ENCODE measurements at regions not wholly inside any gene's neighbourhood (a gene's known extent, or its start where the extent isn't known, plus 50 kb on each side); places are given as distances from the start of the nearest gene placed in this dataset.

DNA sequence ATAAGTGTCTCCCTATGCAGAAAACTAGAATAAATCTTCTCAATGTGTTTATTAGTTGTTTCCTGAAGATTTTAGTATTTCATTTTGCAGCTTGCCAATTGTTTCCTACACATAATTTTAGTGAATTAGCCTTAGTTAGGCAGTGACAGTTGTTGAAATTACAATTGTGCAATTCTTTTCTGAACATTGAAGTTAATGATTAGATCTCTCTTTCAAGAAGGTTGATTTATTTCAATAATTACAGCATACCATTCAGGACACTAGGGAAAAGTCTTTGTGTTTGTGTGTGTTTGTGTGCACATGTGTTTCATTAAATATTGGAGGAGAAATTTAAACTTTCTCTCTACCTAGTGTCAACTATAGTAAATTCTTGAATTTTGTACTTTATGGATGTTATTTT, 199.6 kb upstream of the MPDZ start:
- POLR2A ChIA-PET = no interaction called here

DNA sequence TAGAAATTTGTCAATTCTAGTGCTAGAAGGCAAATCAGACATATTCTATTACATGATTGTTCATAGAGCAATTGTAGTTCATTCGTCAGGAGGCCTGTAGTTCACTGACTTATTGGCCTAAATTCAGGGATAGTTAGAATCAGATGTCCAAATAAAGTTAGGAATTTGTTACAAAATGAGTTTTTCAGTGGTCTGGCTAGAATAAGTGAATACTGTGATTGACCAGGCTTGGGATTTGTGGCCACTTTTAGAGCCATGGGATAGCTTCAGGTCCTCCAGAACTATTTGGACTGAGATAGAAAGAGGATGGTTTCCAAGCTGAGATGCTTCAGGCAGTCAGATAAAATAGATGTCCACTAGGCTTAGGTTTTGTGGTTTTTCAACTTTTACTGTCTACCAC, 199.1 kb upstream of the MPDZ start:
- Histone ChIP-seq H3K9me3 (ENCODE audit: control insufficient read depth, insufficient read depth, low read depth, low read length) (no peaks in the 10 kb centered on the region), H3K27ac (ENCODE audit: low read length) (no peak overlapping the region), H3K36me3 (ENCODE audit: control insufficient read depth, insufficient read depth, low read length) (no peaks in the 10 kb centered on the region), H3K4me1 (ENCODE audit: control insufficient read depth, insufficient read depth, low read length) (no peaks in the 10 kb centered on the region), H3K4me3 (ENCODE audit: low read depth in 2 of 2, low read length in 2 of 2) (no peak overlapping the region), H3K27me3 (ENCODE audit: control insufficient read depth, insufficient read depth, low read length) (no peaks in the 10 kb centered on the region)
- ChIA-PET CTCF (no interaction called here), POLR2A (no interaction called here)
- TF ChIP-seq, protein P1, sequence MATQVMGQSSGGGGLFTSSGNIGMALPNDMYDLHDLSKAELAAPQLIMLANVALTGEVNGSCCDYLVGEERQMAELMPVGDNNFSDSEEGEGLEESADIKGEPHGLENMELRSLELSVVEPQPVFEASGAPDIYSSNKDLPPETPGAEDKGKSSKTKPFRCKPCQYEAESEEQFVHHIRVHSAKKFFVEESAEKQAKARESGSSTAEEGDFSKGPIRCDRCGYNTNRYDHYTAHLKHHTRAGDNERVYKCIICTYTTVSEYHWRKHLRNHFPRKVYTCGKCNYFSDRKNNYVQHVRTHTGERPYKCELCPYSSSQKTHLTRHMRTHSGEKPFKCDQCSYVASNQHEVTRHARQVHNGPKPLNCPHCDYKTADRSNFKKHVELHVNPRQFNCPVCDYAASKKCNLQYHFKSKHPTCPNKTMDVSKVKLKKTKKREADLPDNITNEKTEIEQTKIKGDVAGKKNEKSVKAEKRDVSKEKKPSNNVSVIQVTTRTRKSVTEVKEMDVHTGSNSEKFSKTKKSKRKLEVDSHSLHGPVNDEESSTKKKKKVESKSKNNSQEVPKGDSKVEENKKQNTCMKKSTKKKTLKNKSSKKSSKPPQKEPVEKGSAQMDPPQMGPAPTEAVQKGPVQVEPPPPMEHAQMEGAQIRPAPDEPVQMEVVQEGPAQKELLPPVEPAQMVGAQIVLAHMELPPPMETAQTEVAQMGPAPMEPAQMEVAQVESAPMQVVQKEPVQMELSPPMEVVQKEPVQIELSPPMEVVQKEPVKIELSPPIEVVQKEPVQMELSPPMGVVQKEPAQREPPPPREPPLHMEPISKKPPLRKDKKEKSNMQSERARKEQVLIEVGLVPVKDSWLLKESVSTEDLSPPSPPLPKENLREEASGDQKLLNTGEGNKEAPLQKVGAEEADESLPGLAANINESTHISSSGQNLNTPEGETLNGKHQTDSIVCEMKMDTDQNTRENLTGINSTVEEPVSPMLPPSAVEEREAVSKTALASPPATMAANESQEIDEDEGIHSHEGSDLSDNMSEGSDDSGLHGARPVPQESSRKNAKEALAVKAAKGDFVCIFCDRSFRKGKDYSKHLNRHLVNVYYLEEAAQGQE (IDR thresholded peaks at IDR 0.05; ENCODE audit: insufficient read depth in 1 of 2, low read depth in 2 of 2, low read length in 1 of 2) = no peak
- TF ChIP-seq SIN3A (IDR thresholded peaks at IDR 0.05; ENCODE audit: borderline replicate concordance, insufficient read depth, low read depth, low read length) = no peak
- no peak for TF ChIP-seq TCF7L2 (IDR thresholded peaks at IDR 0.05; ENCODE audit: low read depth, low read length)
- no peak for TF ChIP-seq POLR2AphosphoS5 (IDR thresholded peaks at IDR 0.05; ENCODE audit: low read depth, low read length)
- TF ChIP-seq, protein P2, sequence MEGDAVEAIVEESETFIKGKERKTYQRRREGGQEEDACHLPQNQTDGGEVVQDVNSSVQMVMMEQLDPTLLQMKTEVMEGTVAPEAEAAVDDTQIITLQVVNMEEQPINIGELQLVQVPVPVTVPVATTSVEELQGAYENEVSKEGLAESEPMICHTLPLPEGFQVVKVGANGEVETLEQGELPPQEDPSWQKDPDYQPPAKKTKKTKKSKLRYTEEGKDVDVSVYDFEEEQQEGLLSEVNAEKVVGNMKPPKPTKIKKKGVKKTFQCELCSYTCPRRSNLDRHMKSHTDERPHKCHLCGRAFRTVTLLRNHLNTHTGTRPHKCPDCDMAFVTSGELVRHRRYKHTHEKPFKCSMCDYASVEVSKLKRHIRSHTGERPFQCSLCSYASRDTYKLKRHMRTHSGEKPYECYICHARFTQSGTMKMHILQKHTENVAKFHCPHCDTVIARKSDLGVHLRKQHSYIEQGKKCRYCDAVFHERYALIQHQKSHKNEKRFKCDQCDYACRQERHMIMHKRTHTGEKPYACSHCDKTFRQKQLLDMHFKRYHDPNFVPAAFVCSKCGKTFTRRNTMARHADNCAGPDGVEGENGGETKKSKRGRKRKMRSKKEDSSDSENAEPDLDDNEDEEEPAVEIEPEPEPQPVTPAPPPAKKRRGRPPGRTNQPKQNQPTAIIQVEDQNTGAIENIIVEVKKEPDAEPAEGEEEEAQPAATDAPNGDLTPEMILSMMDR (IDR thresholded peaks at IDR 0.05) = no peak
- no peak for ATAC-seq
- no TSS peak for BruUV-seq (replicated peaks)
- no peak for DNase-seq (ENCODE audit: low read depth, low spot score)
- in situ Hi-C loops (cut with HindIII; ENCODE audit: low pct_unique_long_range_greater_than_20kb, low sequenced_read_pairs) = no loop called here
- intact Hi-C loops (cut with micrococcal nuclease; ENCODE audit: unreplicated experiment) = no loop called here

More for the DNA sequence above, 199.6 kb upstream of the MPDZ start:
- ATAC-seq = no peak
- TF ChIP-seq, protein P2 (IDR thresholded peaks at IDR 0.05) = no peak
- TF ChIP-seq, protein P1 (IDR thresholded peaks at IDR 0.05; ENCODE audit: insufficient read depth in 1 of 2, low read depth in 2 of 2, low read length in 1 of 2) = no peak
- no peak for TF ChIP-seq POLR2AphosphoS5 (IDR thresholded peaks at IDR 0.05; ENCODE audit: low read depth, low read length)
- TF ChIP-seq TCF7L2 (IDR thresholded peaks at IDR 0.05; ENCODE audit: low read depth, low read length) = no peak
- TF ChIP-seq SIN3A (IDR thresholded peaks at IDR 0.05; ENCODE audit: borderline replicate concordance, insufficient read depth, low read depth, low read length) = no peak
- Histone ChIP-seq H3K36me3 (ENCODE audit: control insufficient read depth, insufficient read depth, low read length) (no peaks in the 10 kb centered on the region), H3K27me3 (ENCODE audit: control insufficient read depth, insufficient read depth, low read length) (no peaks in the 10 kb centered on the region), H3K27ac (ENCODE audit: low read length) (no peak overlapping the region), H3K9me3 (ENCODE audit: control insufficient read depth, insufficient read depth, low read depth, low read length) (no peaks in the 10 kb centered on the region), H3K4me1 (ENCODE audit: control insufficient read depth, insufficient read depth, low read length) (no peaks in the 10 kb centered on the region), H3K4me3 (ENCODE audit: low read depth in 2 of 2, low read length in 2 of 2) (no peak overlapping the region)
- no TSS peak for BruUV-seq (replicated peaks)
- CTCF ChIA-PET = no interaction called here
- in situ Hi-C loops (cut with HindIII; ENCODE audit: low pct_unique_long_range_greater_than_20kb, low sequenced_read_pairs) = no loop called here
- no peak for DNase-seq (ENCODE audit: low read depth, low spot score)
- intact Hi-C loops (cut with micrococcal nuclease; ENCODE audit: unreplicated experiment) = no loop called here
